ENCODE measurements at regions not wholly inside any gene's neighbourhood (a gene's known extent, or its start where the extent isn't known, plus 50 kb on each side); places are given as distances from the start of the nearest gene placed in this dataset.
"Not testable (repeated sequence)": the region's sequence is repeated elsewhere in the genome, so short reads cannot be mapped to it uniquely, and the experiment has no call there.

- TF ChIP-seq, protein P1, sequence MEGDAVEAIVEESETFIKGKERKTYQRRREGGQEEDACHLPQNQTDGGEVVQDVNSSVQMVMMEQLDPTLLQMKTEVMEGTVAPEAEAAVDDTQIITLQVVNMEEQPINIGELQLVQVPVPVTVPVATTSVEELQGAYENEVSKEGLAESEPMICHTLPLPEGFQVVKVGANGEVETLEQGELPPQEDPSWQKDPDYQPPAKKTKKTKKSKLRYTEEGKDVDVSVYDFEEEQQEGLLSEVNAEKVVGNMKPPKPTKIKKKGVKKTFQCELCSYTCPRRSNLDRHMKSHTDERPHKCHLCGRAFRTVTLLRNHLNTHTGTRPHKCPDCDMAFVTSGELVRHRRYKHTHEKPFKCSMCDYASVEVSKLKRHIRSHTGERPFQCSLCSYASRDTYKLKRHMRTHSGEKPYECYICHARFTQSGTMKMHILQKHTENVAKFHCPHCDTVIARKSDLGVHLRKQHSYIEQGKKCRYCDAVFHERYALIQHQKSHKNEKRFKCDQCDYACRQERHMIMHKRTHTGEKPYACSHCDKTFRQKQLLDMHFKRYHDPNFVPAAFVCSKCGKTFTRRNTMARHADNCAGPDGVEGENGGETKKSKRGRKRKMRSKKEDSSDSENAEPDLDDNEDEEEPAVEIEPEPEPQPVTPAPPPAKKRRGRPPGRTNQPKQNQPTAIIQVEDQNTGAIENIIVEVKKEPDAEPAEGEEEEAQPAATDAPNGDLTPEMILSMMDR (IDR thresholded peaks at IDR 0.05; ENCODE audit: poor library complexity) = not testable (repeated sequence)
- not testable (repeated sequence) for TF ChIP-seq EZH2 (IDR thresholded peaks at IDR 0.05; ENCODE audit: borderline replicate concordance); EZH2phosphoT487 (IDR thresholded peaks at IDR 0.05; ENCODE audit: low read depth, severe bottlenecking, unreplicated experiment)
Measured at GRCh38 chr1:120477663-120478062, 62.8 kb downstream of the NBPF8 start.
